ENCODE measurements at regions not wholly inside any gene's neighbourhood (a gene's known extent, or its start where the extent isn't known, plus 50 kb on each side); places are given as distances from the start of the nearest gene placed in this dataset.
"Not testable (repeated sequence)": the region's sequence is repeated elsewhere in the genome, so short reads cannot be mapped to it uniquely, and the experiment has no call there.

GRCh38 chr2:78757191-78757590 is 268.3 kb upstream of the REG3G start:
- DNase-seq (ENCODE audit: extremely low read depth, low read depth) = no peak
- no peak overlapping the region for H3K4me3 ChIP-seq (replicated peaks; ENCODE audit: low read depth, low read length)
- TF ChIP-seq CTCF (IDR thresholded peaks at IDR 0.05; ENCODE audit: low read depth, low read length, missing control alignments) = no peak

GRCh38 chr2:78757640-78758039 is 267.9 kb upstream of the REG3G start:
- TF ChIP-seq CTCF (IDR thresholded peaks at IDR 0.05; ENCODE audit: low read depth, low read length, missing control alignments) = no peak
- no peak for DNase-seq (ENCODE audit: extremely low read depth, low read depth)
- no peak overlapping the region for H3K4me3 ChIP-seq (replicated peaks; ENCODE audit: low read depth, low read length)

- DNase-seq (ENCODE audit: extremely low read depth, low read depth); H3K4me3 ChIP-seq (replicated peaks; ENCODE audit: low read depth, low read length): not testable (repeated sequence)
These were observed 266.7 kb upstream of the REG3G start for GRCh38 chr2:78758765-78759164.

GRCh38 chr2:78766459-78766858 is 259.0 kb upstream of the REG3G start:
- no peak for DNase-seq (ENCODE audit: extremely low read depth, low read depth)
- H3K4me3 ChIP-seq (replicated peaks; ENCODE audit: low read depth, low read length) = no peak overlapping the region
- TF ChIP-seq CTCF (IDR thresholded peaks at IDR 0.05; ENCODE audit: low read depth, low read length, missing control alignments) = no peak

- H3K4me3 ChIP-seq (replicated peaks; ENCODE audit: low read depth, low read length) = no peak overlapping the region
- TF ChIP-seq CTCF (IDR thresholded peaks at IDR 0.05; ENCODE audit: low read depth, low read length, missing control alignments) = no peak
- no peak for DNase-seq (ENCODE audit: extremely low read depth, low read depth)
These were observed 257.5 kb upstream of the REG3G start for GRCh38 chr2:78768016-78768415.

GRCh38 chr2:78775291-78775690 is 250.2 kb upstream of the REG3G start:
- no peak for DNase-seq (ENCODE audit: extremely low read depth, low read depth)
- H3K4me3 ChIP-seq (replicated peaks; ENCODE audit: low read depth, low read length) = no peak overlapping the region
- no peak for TF ChIP-seq CTCF (IDR thresholded peaks at IDR 0.05; ENCODE audit: low read depth, low read length, missing control alignments)

GRCh38 chr2:78778756-78779510 is 246.6 kb upstream of the REG3G start:
- no peak for TF ChIP-seq CTCF (IDR thresholded peaks at IDR 0.05; ENCODE audit: low read depth, low read length, missing control alignments)
- no peak overlapping the region for H3K4me3 ChIP-seq (replicated peaks; ENCODE audit: low read depth, low read length)
- no peak for DNase-seq (ENCODE audit: extremely low read depth, low read depth)

All from HFF-Myc (cell line).